OCI-LY3 (cell line): ENCODE measurements at regions not wholly inside any gene's neighbourhood (a gene's known extent, or its start where the extent isn't known, plus 50 kb on each side); places are given as distances from the start of the nearest gene placed in this dataset.

Source experiments
- H2AFZ ChIP-seq: fragments of 200-600, 300-600 bp; shearing (Covaris generic); 2 replicates; pipeline ENCODE4 v1.6.0; 2014; ENCODE audit warnings: antibody characterized with exemption, low read depth, low read length
- H3K27ac ChIP-seq: fragments of 200-600, 300-600 bp; sonication (generic); 2 replicates; pipeline ENCODE4 v1.5.1; 2014; ENCODE audit warnings: mild to moderate bottlenecking, low read length, moderate library complexity, mixed read lengths
- H3K27me3 ChIP-seq: fragments of 200-600, 300-600 bp; sonication (generic); 2 replicates; pipeline ENCODE4 v1.6.1; 2014; ENCODE audit warnings: low read depth, low read length, mixed read lengths
- H3K36me3 ChIP-seq: fragments of 200-600, 300-600 bp; sonication (generic); replicated peaks from 2 replicates; pipeline ENCODE3; 2014; ENCODE audit warnings: low read depth, low read length, mixed read lengths
- H3K4me1 ChIP-seq: fragments of 300-600, 200-600 bp; sonication (generic); 2 replicates; pipeline ENCODE4 v1.6.1; 2014; ENCODE audit warnings: low read length, mixed read lengths
- H3K4me2 ChIP-seq: fragments of 200-600, 300-600 bp; sonication (generic); 2 replicates; pipeline ENCODE4 v1.6.1; 2014; ENCODE audit warnings: low read length, mixed read lengths
- H3K4me3 ChIP-seq: fragments of 300-600, 200-600 bp; sonication (generic); 2 replicates; pipeline ENCODE4 v1.5.1; 2014; ENCODE audit warnings: antibody characterized with exemption, mild to moderate bottlenecking, low read length, moderate library complexity
- H3K79me2 ChIP-seq: fragments of 300-600, 200-600 bp; shearing (Covaris generic); 2 replicates; pipeline ENCODE4 v1.6.1; 2014; ENCODE audit warnings: mild to moderate bottlenecking, low read length, mixed read lengths
- H3K9ac ChIP-seq: fragments of 300-600, 200-600 bp; shearing (Covaris generic); 2 replicates; pipeline ENCODE4 v1.6.0; 2014; ENCODE audit warnings: mild to moderate bottlenecking, low read length, moderate library complexity
- H3K9me3 ChIP-seq: fragments of 200-600, 300-600 bp; shearing (Covaris generic); 2 replicates; pipeline ENCODE4 v1.6.1; 2014; ENCODE audit warnings: low read length, mixed read lengths; ENCODE audit not compliant: insufficient read depth
- H4K20me1 ChIP-seq: fragments of 200-600, 300-600 bp; sonication (generic); 2 replicates; pipeline ENCODE4 v1.6.1; 2016; ENCODE audit warnings: low read length, mixed read lengths; ENCODE audit not compliant: insufficient read depth
- EZH2phosphoT487 ChIP-seq: fragments of 200-600 bp; shearing (Covaris generic); IDR thresholded peaks from 2 replicates; pipeline ENCODE4 v1.6.1; 2018; ENCODE audit warnings: antibody characterized with exemption, mixed run types, low read depth
- TF ChIP-seq, protein P1 (sequence below): fragments of 200-600, 300-600 bp; sonication (generic); IDR thresholded peaks from 2 replicates; pipeline ENCODE4 v1.5.1; 2014; ENCODE audit warnings: antibody characterized with exemption, low read length, low read depth

DNA sequence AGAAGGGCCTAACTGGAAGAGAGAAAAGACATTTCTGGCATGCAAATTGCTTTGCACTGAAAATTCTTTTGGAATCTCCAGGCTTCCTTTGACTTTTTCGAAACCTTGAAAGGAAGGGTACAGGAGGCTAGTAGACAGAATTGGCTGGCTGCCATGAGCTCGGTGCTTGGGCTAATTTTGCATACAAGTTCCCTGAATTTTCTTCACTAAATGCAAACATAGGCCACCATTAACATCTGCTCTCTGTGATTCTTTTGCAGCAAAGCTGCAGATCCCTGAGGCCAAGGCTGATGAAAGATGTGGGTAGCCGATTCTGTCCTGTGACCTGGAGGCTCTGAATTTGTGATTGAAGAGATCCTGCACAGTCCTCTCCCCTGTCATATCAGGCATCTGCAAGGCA, 247.8 kb upstream of the MCTP2 start:
- Histone ChIP-seq H3K4me2 (no peak overlapping the region), H3K27me3 (peaks cover 3% of the 10 kb centered on the region; the same call in 1 of the 2 replicates)
- TF ChIP-seq, protein P1, sequence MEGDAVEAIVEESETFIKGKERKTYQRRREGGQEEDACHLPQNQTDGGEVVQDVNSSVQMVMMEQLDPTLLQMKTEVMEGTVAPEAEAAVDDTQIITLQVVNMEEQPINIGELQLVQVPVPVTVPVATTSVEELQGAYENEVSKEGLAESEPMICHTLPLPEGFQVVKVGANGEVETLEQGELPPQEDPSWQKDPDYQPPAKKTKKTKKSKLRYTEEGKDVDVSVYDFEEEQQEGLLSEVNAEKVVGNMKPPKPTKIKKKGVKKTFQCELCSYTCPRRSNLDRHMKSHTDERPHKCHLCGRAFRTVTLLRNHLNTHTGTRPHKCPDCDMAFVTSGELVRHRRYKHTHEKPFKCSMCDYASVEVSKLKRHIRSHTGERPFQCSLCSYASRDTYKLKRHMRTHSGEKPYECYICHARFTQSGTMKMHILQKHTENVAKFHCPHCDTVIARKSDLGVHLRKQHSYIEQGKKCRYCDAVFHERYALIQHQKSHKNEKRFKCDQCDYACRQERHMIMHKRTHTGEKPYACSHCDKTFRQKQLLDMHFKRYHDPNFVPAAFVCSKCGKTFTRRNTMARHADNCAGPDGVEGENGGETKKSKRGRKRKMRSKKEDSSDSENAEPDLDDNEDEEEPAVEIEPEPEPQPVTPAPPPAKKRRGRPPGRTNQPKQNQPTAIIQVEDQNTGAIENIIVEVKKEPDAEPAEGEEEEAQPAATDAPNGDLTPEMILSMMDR, result no peak
- no peak for TF ChIP-seq EZH2phosphoT487

DNA sequence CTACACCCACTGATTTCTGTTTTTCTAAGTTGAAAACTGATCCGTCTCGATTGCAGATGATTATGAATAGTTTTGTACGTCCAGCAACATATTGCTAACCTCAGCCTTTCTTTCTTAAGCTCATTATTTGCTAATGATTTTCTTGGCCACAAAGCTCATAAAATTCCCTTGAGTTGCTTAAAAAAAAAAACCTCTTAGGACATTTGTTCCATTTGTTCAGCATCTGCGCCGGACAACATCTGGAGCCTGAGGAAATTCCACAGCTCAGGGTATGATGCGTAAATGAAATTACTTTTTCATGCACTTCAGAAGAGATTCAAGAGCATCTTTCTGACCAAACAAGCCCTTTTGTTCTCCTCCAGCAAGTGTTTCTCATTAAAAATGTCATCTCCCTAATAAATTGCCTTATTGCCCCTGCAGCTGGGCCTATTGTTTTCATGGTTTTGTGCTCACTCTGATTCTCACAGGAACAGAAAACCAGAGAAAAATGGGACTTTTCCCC, 249.1 kb upstream of the MCTP2 start:
- TF ChIP-seq EZH2phosphoT487, result no peak
- TF ChIP-seq, protein P1, result no peak
- H3K4me3 ChIP-seq, result no peak overlapping the region
- H4K20me1 ChIP-seq, result no peaks in the 10 kb centered on the region
- H2AFZ ChIP-seq, result no peak overlapping the region
- no peaks in the 10 kb centered on the region for H3K4me1 ChIP-seq
- no peak overlapping the region for H3K4me2 ChIP-seq
- H3K36me3 ChIP-seq, result no peaks in the 10 kb centered on the region
- no peak overlapping the region for H3K9ac ChIP-seq
- peaks cover 3% of the 10 kb centered on the region; the same call in 1 of the 2 replicates for H3K27me3 ChIP-seq
- no peaks in the 10 kb centered on the region for H3K79me2 ChIP-seq
- no peaks in the 10 kb centered on the region for H3K9me3 ChIP-seq
- no peak overlapping the region for H3K27ac ChIP-seq

More for the DNA sequence above, 247.8 kb upstream of the MCTP2 start:
- no peaks in the 10 kb centered on the region for H3K9me3 ChIP-seq
- no peak overlapping the region for H2AFZ ChIP-seq
- no peaks in the 10 kb centered on the region for H4K20me1 ChIP-seq
- H3K79me2 ChIP-seq, result no peaks in the 10 kb centered on the region
- H3K4me3 ChIP-seq, result no peak overlapping the region
- H3K4me1 ChIP-seq, result no peaks in the 10 kb centered on the region
- no peak overlapping the region for H3K9ac ChIP-seq
- H3K36me3 ChIP-seq, result no peaks in the 10 kb centered on the region
- no peak overlapping the region for H3K27ac ChIP-seq

DNA sequence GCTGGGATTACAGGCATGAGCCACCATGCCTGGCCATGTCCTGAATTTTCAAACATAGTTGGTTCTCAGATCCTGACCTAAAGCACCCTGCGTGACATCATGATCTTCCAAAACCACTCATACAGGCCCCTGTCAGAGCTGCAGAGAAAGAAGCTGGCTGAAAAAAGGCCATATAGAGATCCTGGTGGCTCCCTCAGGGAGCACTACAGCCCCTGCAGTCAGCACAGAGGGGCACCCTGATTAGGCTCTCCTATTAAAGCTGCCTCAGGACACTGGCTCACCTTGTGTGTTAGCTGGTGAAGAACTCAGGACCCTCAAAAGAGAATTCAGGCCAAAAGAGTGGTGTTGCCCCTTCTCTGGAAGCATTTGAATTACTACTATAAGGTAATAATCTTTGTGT, 249.7 kb upstream of the MCTP2 start:
- Histone ChIP-seq H2AFZ (no peak overlapping the region), H3K9me3 (no peaks in the 10 kb centered on the region), H3K4me3 (no peak overlapping the region), H3K36me3 (no peaks in the 10 kb centered on the region), H4K20me1 (no peaks in the 10 kb centered on the region), H3K4me1 (no peaks in the 10 kb centered on the region), H3K4me2 (no peak overlapping the region), H3K79me2 (no peaks in the 10 kb centered on the region), H3K9ac (no peak overlapping the region), H3K27ac (no peak overlapping the region), H3K27me3 (peaks cover 3% of the 10 kb centered on the region; the same call in 1 of the 2 replicates)
- no peak for TF ChIP-seq EZH2phosphoT487
- TF ChIP-seq, protein P1, result no peak

DNA sequence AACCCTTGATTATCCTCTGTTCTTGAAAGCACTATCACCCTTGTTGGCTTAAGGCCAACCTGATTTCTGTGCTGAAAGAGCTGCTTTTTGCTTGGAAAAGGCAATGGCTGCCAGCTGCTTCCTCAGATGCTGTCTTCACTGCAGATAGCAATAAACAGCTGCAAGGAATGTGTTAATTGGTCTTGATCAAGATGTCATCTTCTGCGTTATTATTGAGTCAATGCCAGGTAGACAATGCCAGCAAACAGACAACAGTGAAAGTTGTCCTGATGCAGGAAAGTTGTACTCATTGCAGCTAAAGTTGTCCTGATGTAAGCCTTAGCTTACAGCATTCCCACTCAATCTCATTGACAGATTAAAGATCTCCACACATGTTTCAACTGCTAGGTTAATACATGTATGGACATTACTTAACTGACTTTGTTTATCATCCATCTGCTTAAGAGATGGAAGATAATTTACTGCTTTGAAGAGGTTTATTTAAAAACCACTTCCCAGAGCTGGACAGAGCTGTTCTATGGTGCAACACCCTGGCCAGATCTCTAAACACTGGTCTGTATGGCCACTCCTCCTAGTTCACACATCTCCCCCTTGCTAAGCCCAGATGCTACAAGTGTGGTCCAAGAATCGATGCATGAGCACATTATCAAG, 251.0 kb upstream of the MCTP2 start:
- H2AFZ ChIP-seq, result no peak overlapping the region
- H3K4me2 ChIP-seq, result no peak overlapping the region
- no peak overlapping the region for H3K9ac ChIP-seq
- H3K4me1 ChIP-seq, result no peaks in the 10 kb centered on the region
- TF ChIP-seq, protein P1, result no peak
- TF ChIP-seq EZH2phosphoT487, result no peak
- H3K27ac ChIP-seq, result no peak overlapping the region
- H3K9me3 ChIP-seq, result no peaks in the 10 kb centered on the region
- H3K4me3 ChIP-seq, result no peak overlapping the region
- H3K79me2 ChIP-seq, result no peaks in the 10 kb centered on the region
- H3K27me3 ChIP-seq, result peaks cover 3% of the 10 kb centered on the region; the same call in 1 of the 2 replicates
- H3K36me3 ChIP-seq, result no peaks in the 10 kb centered on the region
- H4K20me1 ChIP-seq, result no peaks in the 10 kb centered on the region
